Endothelial cell (in vitro differentiated cells): ENCODE measurements at regions not wholly inside any gene's neighbourhood (a gene's known extent, or its start where the extent isn't known, plus 50 kb on each side); places are given as distances from the start of the nearest gene placed in this dataset.

ENCODE experiments used
- DNase-seq: peaks from one replicate; pipeline ENCODE4 v3.0.0; 2021; ENCODE audit warnings: low spot score
- H3K27ac Mint-ChIP-seq: one replicate; pipeline ENCODE4 v1.8.0; 2021; ENCODE audit warnings: mixed read lengths, inconsistent platforms; ENCODE audit not compliant: unreplicated experiment
- H3K27me3 Mint-ChIP-seq: one replicate; pipeline ENCODE4 v1.8.0; 2021; ENCODE audit warnings: mild to moderate bottlenecking, moderate library complexity, mixed read lengths, inconsistent platforms; ENCODE audit not compliant: unreplicated experiment
- H3K36me3 Mint-ChIP-seq: one replicate; pipeline ENCODE4 v1.8.0; 2021; ENCODE audit warnings: mild to moderate bottlenecking, low read depth, mixed read lengths, inconsistent platforms; ENCODE audit not compliant: unreplicated experiment
- H3K4me1 Mint-ChIP-seq: one replicate; pipeline ENCODE4 v1.8.0; 2021; ENCODE audit warnings: mild to moderate bottlenecking, mixed read lengths, inconsistent platforms; ENCODE audit not compliant: unreplicated experiment
- H3K4me3 Mint-ChIP-seq: one replicate; pipeline ENCODE4 v1.8.0; 2021; ENCODE audit warnings: mild to moderate bottlenecking, mixed read lengths, inconsistent platforms; ENCODE audit not compliant: unreplicated experiment
- H3K9me3 Mint-ChIP-seq: one replicate; pipeline ENCODE4 v1.8.0; 2021; ENCODE audit warnings: mixed read lengths, inconsistent platforms; ENCODE audit not compliant: unreplicated experiment
- CTCF ChIP-seq: fragments of 200-600 bp; sonication (generic); IDR thresholded peaks from one replicate; pipeline ENCODE4 v1.5.0; 2021; ENCODE audit warnings: antibody characterized with exemption; ENCODE audit not compliant: unreplicated experiment

GRCh38 chr18:57095884-57096283, 51.0 kb upstream of the BOD1L2 start:
- no peak for TF ChIP-seq CTCF
- H3K4me1 Mint-ChIP-seq, result peaks cover 32% of the 10 kb centered on the region
- no peaks in the 10 kb centered on the region for H3K9me3 Mint-ChIP-seq
- peak overlapping the region; percentile 84 for H3K27ac Mint-ChIP-seq
- peaks cover 7% of the 10 kb centered on the region for H3K27me3 Mint-ChIP-seq
- DNase-seq, result peak; percentile 27
- no peaks in the 10 kb centered on the region for H3K36me3 Mint-ChIP-seq
- H3K4me3 Mint-ChIP-seq, result no peak overlapping the region
